ENCODE measurements at regions not wholly inside any gene's neighbourhood (a gene's known extent, or its start where the extent isn't known, plus 50 kb on each side); places are given as distances from the start of the nearest gene placed in this dataset.

GRCh38 chr5:133703935-133704334, 91.6 kb upstream of the FSTL4 start:
- no peak for TF ChIP-seq CTCF (IDR thresholded peaks at IDR 0.05)
- TF ChIP-seq ZFX (IDR thresholded peaks at IDR 0.05; ENCODE audit: borderline replicate concordance) = no peak
